ENCODE measurements at regions not wholly inside any gene's neighbourhood (a gene's known extent, or its start where the extent isn't known, plus 50 kb on each side); places are given as distances from the start of the nearest gene placed in this dataset.

DNA sequence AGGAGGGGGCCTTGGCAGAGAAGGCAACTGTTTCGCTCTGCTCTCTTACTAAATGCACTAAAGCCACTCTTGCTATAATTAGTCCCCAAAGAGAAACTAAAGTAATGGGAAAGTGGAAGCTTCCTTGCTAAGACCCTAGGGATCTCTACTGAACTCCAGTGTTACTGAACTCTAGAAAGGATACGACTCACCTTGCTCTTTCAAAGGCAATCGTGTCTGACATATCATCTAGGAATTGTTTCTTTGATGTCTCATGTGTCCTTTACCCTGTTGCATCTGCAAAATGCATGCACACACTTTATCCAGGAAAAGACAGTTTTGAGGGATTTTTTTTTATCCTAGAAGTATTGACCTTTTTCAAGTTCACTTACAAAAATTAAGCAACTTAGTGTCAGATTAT is 148.1 kb upstream of the FAM9B start:
- TF ChIP-seq, protein P1, sequence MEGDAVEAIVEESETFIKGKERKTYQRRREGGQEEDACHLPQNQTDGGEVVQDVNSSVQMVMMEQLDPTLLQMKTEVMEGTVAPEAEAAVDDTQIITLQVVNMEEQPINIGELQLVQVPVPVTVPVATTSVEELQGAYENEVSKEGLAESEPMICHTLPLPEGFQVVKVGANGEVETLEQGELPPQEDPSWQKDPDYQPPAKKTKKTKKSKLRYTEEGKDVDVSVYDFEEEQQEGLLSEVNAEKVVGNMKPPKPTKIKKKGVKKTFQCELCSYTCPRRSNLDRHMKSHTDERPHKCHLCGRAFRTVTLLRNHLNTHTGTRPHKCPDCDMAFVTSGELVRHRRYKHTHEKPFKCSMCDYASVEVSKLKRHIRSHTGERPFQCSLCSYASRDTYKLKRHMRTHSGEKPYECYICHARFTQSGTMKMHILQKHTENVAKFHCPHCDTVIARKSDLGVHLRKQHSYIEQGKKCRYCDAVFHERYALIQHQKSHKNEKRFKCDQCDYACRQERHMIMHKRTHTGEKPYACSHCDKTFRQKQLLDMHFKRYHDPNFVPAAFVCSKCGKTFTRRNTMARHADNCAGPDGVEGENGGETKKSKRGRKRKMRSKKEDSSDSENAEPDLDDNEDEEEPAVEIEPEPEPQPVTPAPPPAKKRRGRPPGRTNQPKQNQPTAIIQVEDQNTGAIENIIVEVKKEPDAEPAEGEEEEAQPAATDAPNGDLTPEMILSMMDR (IDR thresholded peaks at IDR 0.05 in 2 of 3, conservative IDR thresholded peaks at IDR 0.05 in 1 of 3; ENCODE audit: control insufficient read depth in 2 of 3, extremely low read depth in 1 of 3, insufficient read depth in 1 of 3, low read depth in 3 of 3, low read length in 3 of 3): no peak
- TF ChIP-seq CHD4 (IDR thresholded peaks at IDR 0.05) (no peak), SMAD1 (IDR thresholded peaks at IDR 0.05; ENCODE audit: low read depth, partially characterized antibody) (no peak), EZH2 (IDR thresholded peaks at IDR 0.05; ENCODE audit: borderline replicate concordance, control insufficient read depth, low read depth, low read length) (no peak), RBBP5 (conservative IDR thresholded peaks at IDR 0.05) (no peak), ZNF24 (IDR thresholded peaks at IDR 0.05) (no peak), POLR2AphosphoS5 (IDR thresholded peaks at IDR 0.05; ENCODE audit: low read length) (no peak), ZNF207 (IDR thresholded peaks at IDR 0.05; ENCODE audit: borderline replicate concordance) (no peak)

All from GM12878 (cell line).